ENCODE measurements at regions not wholly inside any gene's neighbourhood (a gene's known extent, or its start where the extent isn't known, plus 50 kb on each side); places are given as distances from the start of the nearest gene placed in this dataset.

DNA sequence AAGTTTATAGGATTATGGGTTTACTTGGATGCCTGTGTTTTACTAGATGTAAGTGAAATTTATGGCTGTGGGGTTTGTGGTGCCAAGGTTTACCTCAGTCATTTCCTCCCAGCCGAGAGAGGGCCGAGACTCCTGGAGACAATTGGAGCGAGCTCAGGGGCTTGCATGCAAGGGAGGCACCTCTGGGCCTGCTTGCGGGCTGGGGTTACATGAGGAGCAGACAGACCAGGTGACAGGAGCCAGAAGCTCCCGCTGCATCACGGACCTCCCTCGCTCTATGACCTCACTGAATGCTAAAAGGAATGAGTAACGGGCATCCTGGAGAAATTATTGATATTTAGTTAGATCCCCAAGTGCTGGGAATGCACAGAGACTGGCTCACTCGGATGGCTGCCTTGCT is 275.2 kb upstream of the KIRREL3 start:
- TF ChIP-seq CREB1 (IDR thresholded peaks at IDR 0.05; ENCODE audit: low read depth) (no peak), ZNF384 (IDR thresholded peaks at IDR 0.05; ENCODE audit: borderline replicate concordance, low read depth, low read length) (no peak), POLR2AphosphoS5 (IDR thresholded peaks at IDR 0.05; ENCODE audit: low read length) (no peak), SRF (IDR thresholded peaks at IDR 0.05; ENCODE audit: low read depth in 2 of 2, low read length in 2 of 2) (no peak)
- TF ChIP-seq, protein P1, sequence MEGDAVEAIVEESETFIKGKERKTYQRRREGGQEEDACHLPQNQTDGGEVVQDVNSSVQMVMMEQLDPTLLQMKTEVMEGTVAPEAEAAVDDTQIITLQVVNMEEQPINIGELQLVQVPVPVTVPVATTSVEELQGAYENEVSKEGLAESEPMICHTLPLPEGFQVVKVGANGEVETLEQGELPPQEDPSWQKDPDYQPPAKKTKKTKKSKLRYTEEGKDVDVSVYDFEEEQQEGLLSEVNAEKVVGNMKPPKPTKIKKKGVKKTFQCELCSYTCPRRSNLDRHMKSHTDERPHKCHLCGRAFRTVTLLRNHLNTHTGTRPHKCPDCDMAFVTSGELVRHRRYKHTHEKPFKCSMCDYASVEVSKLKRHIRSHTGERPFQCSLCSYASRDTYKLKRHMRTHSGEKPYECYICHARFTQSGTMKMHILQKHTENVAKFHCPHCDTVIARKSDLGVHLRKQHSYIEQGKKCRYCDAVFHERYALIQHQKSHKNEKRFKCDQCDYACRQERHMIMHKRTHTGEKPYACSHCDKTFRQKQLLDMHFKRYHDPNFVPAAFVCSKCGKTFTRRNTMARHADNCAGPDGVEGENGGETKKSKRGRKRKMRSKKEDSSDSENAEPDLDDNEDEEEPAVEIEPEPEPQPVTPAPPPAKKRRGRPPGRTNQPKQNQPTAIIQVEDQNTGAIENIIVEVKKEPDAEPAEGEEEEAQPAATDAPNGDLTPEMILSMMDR (IDR thresholded peaks at IDR 0.05 in 2 of 3, conservative IDR thresholded peaks at IDR 0.05 in 1 of 3; ENCODE audit: control insufficient read depth in 2 of 3, extremely low read depth in 1 of 3, insufficient read depth in 1 of 3, low read depth in 3 of 3, low read length in 3 of 3) = no peak

Measured in GM12878 (cell line).